B cell (primary cell): ENCODE measurements at regions not wholly inside any gene's neighbourhood (a gene's known extent, or its start where the extent isn't known, plus 50 kb on each side); places are given as distances from the start of the nearest gene placed in this dataset.

Experiments
- CTCF ChIP-seq: fragments of 200-600 bp; IDR thresholded peaks from one replicate; pipeline ENCODE4 v1.8.0; 2022; ENCODE audit warnings: antibody characterized with exemption, mild to moderate bottlenecking
- EZH2 ChIP-seq: IDR thresholded peaks from 2 replicates; pipeline ENCODE4 v1.6.1; 2012; ENCODE audit warnings: borderline replicate concordance, low read depth, mild to moderate bottlenecking, moderate library complexity, low read length; ENCODE audit not compliant: insufficient read depth, poor library complexity, severe bottlenecking

DNA sequence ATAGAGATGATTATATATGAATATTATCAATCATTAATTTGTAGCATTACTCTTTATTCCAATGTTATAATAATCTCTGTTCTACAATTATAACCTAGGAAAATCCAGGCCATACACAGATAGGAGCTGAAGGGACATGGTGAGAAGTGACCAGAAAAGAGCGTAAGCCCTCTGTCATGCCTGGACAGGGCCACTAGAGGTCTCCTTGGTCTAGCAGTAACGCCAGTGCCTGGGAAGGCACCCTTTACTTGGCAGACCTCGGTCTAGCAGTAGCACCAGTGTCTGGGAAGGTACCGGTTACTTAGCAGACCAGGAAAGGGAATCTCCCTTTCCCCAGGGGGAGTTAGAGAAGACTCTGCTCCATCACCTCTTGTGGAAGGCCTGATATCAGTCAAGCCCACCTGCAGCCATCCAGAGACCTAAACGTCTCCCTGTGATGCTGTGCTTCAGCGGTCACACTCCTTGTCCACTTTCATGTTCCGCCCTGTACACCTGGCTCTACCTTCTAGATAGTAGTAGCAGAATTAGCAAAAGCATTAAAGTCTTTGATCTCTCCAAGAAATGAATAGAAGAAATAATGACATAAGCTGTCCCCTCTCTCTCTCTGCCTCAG, 447.5 kb upstream of the FSIP2 start:
- no peak for TF ChIP-seq CTCF
- no peak for TF ChIP-seq EZH2
